NOMO-1 treated with dmso at 0.1 percent for 144 hours (cell line): ENCODE measurements at regions not wholly inside any gene's neighbourhood (a gene's known extent, or its start where the extent isn't known, plus 50 kb on each side); places are given as distances from the start of the nearest gene placed in this dataset.

Source experiments
- DNase-seq: peaks from one replicate; lab custom pipeline; 2025; ENCODE audit not compliant: unreplicated experiment; lab: John Stamatoyannopoulos, UW

- DNase-seq: no peak
Observed at GRCh38 chr22:48157676-48158075, 1395.2 kb downstream of the TBC1D22A start.

GRCh38 chr22:48156603-48157355, 1394.3 kb downstream of the TBC1D22A start:
- no peak for DNase-seq

GRCh38 chr22:48155446-48155845, 1393.0 kb downstream of the TBC1D22A start:
- no peak for DNase-seq

GRCh38 chr22:48154943-48155240, 1392.4 kb downstream of the TBC1D22A start:
- no peak for DNase-seq

- no peak for DNase-seq
Observed at GRCh38 chr22:48154169-48154942, 1391.9 kb downstream of the TBC1D22A start.

GRCh38 chr22:48153726-48154125, 1391.3 kb downstream of the TBC1D22A start:
- no peak for DNase-seq

GRCh38 chr22:48152916-48153315, 1390.5 kb downstream of the TBC1D22A start:
- no peak for DNase-seq

GRCh38 chr22:48152164-48152775, 1389.8 kb downstream of the TBC1D22A start:
- DNase-seq: no peak

- no peak for DNase-seq
Observed at GRCh38 chr22:48151641-48152040, 1389.2 kb downstream of the TBC1D22A start.

GRCh38 chr22:48147831-48148230, 1385.4 kb downstream of the TBC1D22A start:
- no peak for DNase-seq

- DNase-seq: no peak
Observed at GRCh38 chr22:48147404-48147803, 1385.0 kb downstream of the TBC1D22A start.

GRCh38 chr22:48146426-48146825, 1384.0 kb downstream of the TBC1D22A start:
- no peak for DNase-seq

GRCh38 chr22:48145738-48146137, 1383.3 kb downstream of the TBC1D22A start:
- no peak for DNase-seq

GRCh38 chr22:48144318-48144717, 1381.9 kb downstream of the TBC1D22A start:
- no peak for DNase-seq

GRCh38 chr22:48143856-48144255, 1381.4 kb downstream of the TBC1D22A start:
- DNase-seq: no peak

GRCh38 chr22:48142388-48142787, 1379.9 kb downstream of the TBC1D22A start:
- DNase-seq: no peak

GRCh38 chr22:48141301-48141700, 1378.9 kb downstream of the TBC1D22A start:
- DNase-seq: no peak

GRCh38 chr22:48140261-48140813, 1377.9 kb downstream of the TBC1D22A start:
- no peak for DNase-seq

- no peak for DNase-seq
Observed at GRCh38 chr22:48139776-48140175, 1377.3 kb downstream of the TBC1D22A start.

GRCh38 chr22:48138855-48139254, 1376.4 kb downstream of the TBC1D22A start:
- no peak for DNase-seq

- no peak for DNase-seq
Observed at GRCh38 chr22:48138427-48138826, 1376.0 kb downstream of the TBC1D22A start.

GRCh38 chr22:48137640-48138039, 1375.2 kb downstream of the TBC1D22A start:
- no peak for DNase-seq
